ENCODE measurements at regions not wholly inside any gene's neighbourhood (a gene's known extent, or its start where the extent isn't known, plus 50 kb on each side); places are given as distances from the start of the nearest gene placed in this dataset.

DNA sequence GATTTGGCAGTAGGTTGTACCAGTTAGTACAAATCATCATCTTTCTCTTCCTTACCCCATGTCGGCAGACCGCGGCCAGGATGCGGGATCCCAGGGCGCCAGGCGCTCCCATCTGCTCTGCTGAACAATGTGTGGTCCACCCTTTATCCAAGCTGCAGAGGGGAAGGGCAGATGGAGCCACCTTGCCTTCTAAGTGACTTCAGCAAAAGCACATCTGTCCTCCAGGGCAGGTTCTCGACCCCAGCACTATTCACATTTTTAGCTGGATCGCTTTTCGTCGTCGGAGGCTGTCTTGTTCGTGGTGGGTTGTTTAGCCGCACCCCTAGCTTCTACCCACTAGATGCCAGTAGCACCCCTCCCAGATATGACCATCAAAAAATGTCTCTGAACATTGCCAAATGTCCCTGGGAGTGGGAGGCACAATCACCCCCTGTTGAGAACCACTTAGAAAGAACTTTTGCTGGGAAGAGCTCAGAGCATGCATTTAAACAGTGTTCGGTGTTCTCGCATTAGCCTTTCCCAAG is 58.1 kb upstream of the SIM2 start:
- Mint-ChIP-seq H3K27ac (no peak overlapping the region), H3K27me3 (ENCODE audit: insufficient read depth, low read depth, poor library complexity) (peaks cover 8% of the 10 kb centered on the region), H3K4me1 (no peaks in the 10 kb centered on the region), H3K4me3 (no peak overlapping the region), H3K36me3 (ENCODE audit: low read depth) (no peaks in the 10 kb centered on the region), H3K9me3 (no peaks in the 10 kb centered on the region)
- DNase-seq (ENCODE audit: low spot score) (peak; percentile 60), ATAC-seq (peak; percentile 47; the same call in 2 of the 3 replicates)
- Histone ChIP-seq H4K20me1 (replicated peaks; ENCODE audit: insufficient read depth) (no peaks in the 10 kb centered on the region), H3K4me1 (ENCODE audit: insufficient read depth) (0 out of 2 replicates have a peak, but pooled peaks cover 3% of the 10 kb centered on the region), H3K36me3 (ENCODE audit: insufficient read depth) (no peaks in the 10 kb centered on the region), H3K27ac (ENCODE audit: low read depth) (no peak overlapping the region), H3K4me3 (no peak overlapping the region), H3F3A (replicated peaks; ENCODE audit: low read depth) (no peaks in the 10 kb centered on the region), H3K79me2 (replicated peaks; ENCODE audit: insufficient read depth) (no peaks in the 10 kb centered on the region), H3K27me3 (ENCODE audit: insufficient read depth) (no peaks in the 10 kb centered on the region), H3K4me2 (no peak overlapping the region), H2AFZ (peak overlapping the region; percentile 57), H3K9me2 (ENCODE audit: insufficient read depth) (0 out of 2 replicates have a peak, but pooled peaks cover under 1% of the 10 kb centered on the region)
- no peak for TF ChIP-seq POLR2AphosphoS5 (IDR thresholded peaks at IDR 0.05; ENCODE audit: low read depth)
- TF ChIP-seq CTCF (conservative IDR thresholded peaks at IDR 0.05; ENCODE audit: low read depth in 2 of 2), result peak; percentile 41 to 45

GRCh38 chr21:36641346-36641745 is 57.6 kb upstream of the SIM2 start:
- no peaks in the 10 kb centered on the region for H3K4me1 Mint-ChIP-seq
- Histone ChIP-seq H3F3A (replicated peaks; ENCODE audit: low read depth) (no peaks in the 10 kb centered on the region), H3K4me2 (no peak overlapping the region), H3K9me2 (ENCODE audit: insufficient read depth) (peaks cover 5% of the 10 kb centered on the region; the same call in 1 of the 2 replicates), H3K27me3 (ENCODE audit: insufficient read depth) (no peaks in the 10 kb centered on the region), H3K27ac (ENCODE audit: low read depth) (no peak overlapping the region), H3K4me1 (ENCODE audit: insufficient read depth) (0 out of 2 replicates have a peak, but pooled peaks cover 3% of the 10 kb centered on the region), H2AFZ (no peak overlapping the region), H3K36me3 (ENCODE audit: insufficient read depth) (no peaks in the 10 kb centered on the region), H3K79me2 (replicated peaks; ENCODE audit: insufficient read depth) (no peaks in the 10 kb centered on the region), H4K20me1 (replicated peaks; ENCODE audit: insufficient read depth) (no peaks in the 10 kb centered on the region), H3K4me3 (no peak overlapping the region)
- no peaks in the 10 kb centered on the region for H3K36me3 Mint-ChIP-seq (ENCODE audit: low read depth)
- no peak for ATAC-seq
- H3K27ac Mint-ChIP-seq, result no peak overlapping the region
- DNase-seq (ENCODE audit: low spot score), result no peak
- no peaks in the 10 kb centered on the region for H3K9me3 Mint-ChIP-seq
- H3K4me3 Mint-ChIP-seq, result no peak overlapping the region
- peaks cover 8% of the 10 kb centered on the region for H3K27me3 Mint-ChIP-seq (ENCODE audit: insufficient read depth, low read depth, poor library complexity)
- no peak for TF ChIP-seq POLR2AphosphoS5 (IDR thresholded peaks at IDR 0.05; ENCODE audit: low read depth)
- no peak for TF ChIP-seq CTCF (conservative IDR thresholded peaks at IDR 0.05; ENCODE audit: low read depth in 2 of 2)
- no peak for TF ChIP-seq JUNB (IDR thresholded peaks at IDR 0.05; ENCODE audit: unreplicated experiment)
- TF ChIP-seq ETS1 (IDR thresholded peaks at IDR 0.05), result no peak
- TF ChIP-seq ZNF114 (CRISPR knock-in tag; IDR thresholded peaks at IDR 0.05), result no peak
- no peak for TF ChIP-seq STAT1 (IDR thresholded peaks at IDR 0.05; ENCODE audit: unreplicated experiment)
- no peak for TF ChIP-seq CREB1 (CRISPR knock-in tag; IDR thresholded peaks at IDR 0.05; ENCODE audit: low read depth)
- no peak for TF ChIP-seq ZNF462 (CRISPR knock-in tag; IDR thresholded peaks at IDR 0.05)
